HEK293 (cell line): ENCODE measurements at regions not wholly inside any gene's neighbourhood (a gene's known extent, or its start where the extent isn't known, plus 50 kb on each side); places are given as distances from the start of the nearest gene placed in this dataset.

ENCODE experiments used
- CTCF ChIA-PET: fragments of 350-600 bp; formaldehyde crosslinking; extraction: SDS; loops from one replicate; lab custom pipeline; 2021; ENCODE audit warnings: antibody characterized with exemption; lab: Yijun Ruan, JAX
- POLR2A ChIA-PET: fragments of 300-600 bp; formaldehyde crosslinking; extraction: SDS; loops from one replicate; lab custom pipeline; 2020; ENCODE audit warnings: antibody characterized with exemption, inconsistent platforms; lab: Yijun Ruan, JAX
- H3K27ac ChIP-seq: fragments of 200-500 bp; sonication (Bioruptor generic); 2 replicates; pipeline ENCODE4 v1.5.1; 2014; ENCODE audit warnings: low read depth, low read length, control low read depth, inconsistent platforms; ENCODE audit errors: extremely low read depth
- H3K36me3 ChIP-seq, 2 experiments: fragments of 200-500 bp in 1 of 2; sonication (Bioruptor generic) in 1 of 2; 1 replicate in 1 of 2; 2 replicates in 1 of 2; pipeline ENCODE4 v1.5.1; 2014 to 2017; ENCODE audit warnings: inconsistent platforms in 2 of 2, low read length in 2 of 2; ENCODE audit not compliant: control insufficient read depth in 2 of 2, insufficient read depth in 1 of 2
- H3K4me1 ChIP-seq: fragments of 200-500 bp; sonication (Bioruptor generic); 2 replicates; pipeline ENCODE4 v1.5.1; 2014; ENCODE audit warnings: mild to moderate bottlenecking, low read length, inconsistent platforms; ENCODE audit not compliant: control insufficient read depth, insufficient read depth
- H3K4me3 ChIP-seq: 2 replicates; pipeline ENCODE4 v1.5.1; 2011; ENCODE audit warnings: low read depth, mild to moderate bottlenecking, control low read depth, low read length, moderate library complexity
- H3K9me3 ChIP-seq: fragments of 200-500 bp; sonication (Bioruptor generic); 2 replicates; pipeline ENCODE4 v1.5.1; 2014; ENCODE audit warnings: low read depth, low read length, inconsistent platforms; ENCODE audit not compliant: control insufficient read depth, insufficient read depth
- IKZF3 ChIP-seq: fragments of 450-650 bp; IDR thresholded peaks from 2 replicates; pipeline ENCODE4 v1.5.0; 2018; ENCODE audit warnings: missing biosample characterization, mild to moderate bottlenecking, missing genetic modification characterization, moderate library complexity
- KLF16 ChIP-seq: fragments of 450-650 bp; formaldehyde crosslinking; IDR thresholded peaks from 2 replicates; pipeline ENCODE4 v1.5.1; 2017; ENCODE audit warnings: missing biosample characterization, missing genetic modification characterization
- KLF8 ChIP-seq: fragments of 450-650 bp; formaldehyde crosslinking; IDR thresholded peaks from 2 replicates; pipeline ENCODE4 v1.5.1; 2016; ENCODE audit warnings: missing biosample characterization, missing genetic modification characterization
- OVOL3 ChIP-seq: fragments of 450-650 bp; formaldehyde crosslinking; IDR thresholded peaks from 2 replicates; pipeline ENCODE4 v1.5.1; 2016; ENCODE audit warnings: missing biosample characterization, missing genetic modification characterization
- PRDM1 ChIP-seq: fragments of 450-650 bp; formaldehyde crosslinking; IDR thresholded peaks from 2 replicates; pipeline ENCODE4; 2016; ENCODE audit warnings: missing biosample characterization, missing genetic modification characterization
- ZNF121 ChIP-seq: fragments of 450-650 bp; formaldehyde crosslinking; IDR thresholded peaks from 2 replicates; pipeline ENCODE4 v1.5.1; 2016; ENCODE audit warnings: missing biosample characterization, missing genetic modification characterization
- ZNF132 ChIP-seq: fragments of 450-650 bp; formaldehyde crosslinking; IDR thresholded peaks from 2 replicates; pipeline ENCODE4 v1.5.1; 2017; ENCODE audit warnings: missing biosample characterization, missing genetic modification characterization, borderline replicate concordance
- ZNF133 ChIP-seq: fragments of 450-650 bp; formaldehyde crosslinking; IDR thresholded peaks from 2 replicates; pipeline ENCODE4 v1.5.1; 2016; ENCODE audit warnings: missing biosample characterization, missing genetic modification characterization
- ZNF140 ChIP-seq: fragments of 450-650 bp; formaldehyde crosslinking; IDR thresholded peaks from 2 replicates; pipeline ENCODE4 v1.5.1; 2016; ENCODE audit warnings: missing biosample characterization, missing genetic modification characterization
- ZNF24 ChIP-seq: fragments of 450-650 bp; formaldehyde crosslinking; IDR thresholded peaks from 2 replicates; pipeline ENCODE4 v1.5.1; 2016; ENCODE audit warnings: missing biosample characterization, missing genetic modification characterization
- ZNF366 ChIP-seq: fragments of 450-650 bp; formaldehyde crosslinking; conservative IDR thresholded peaks from 2 replicates; pipeline ENCODE4 v1.5.1; 2016; ENCODE audit warnings: missing biosample characterization, missing genetic modification characterization
- ZNF544 ChIP-seq: fragments of 450-650 bp; formaldehyde crosslinking; IDR thresholded peaks from 2 replicates; pipeline ENCODE4 v1.5.0; 2017; ENCODE audit warnings: missing biosample characterization, missing genetic modification characterization
- ZNF548 ChIP-seq: fragments of 450-650 bp; formaldehyde crosslinking; IDR thresholded peaks from 2 replicates; pipeline ENCODE4 v1.5.1; 2016; ENCODE audit warnings: missing biosample characterization, missing genetic modification characterization
- ZNF549 ChIP-seq: fragments of 450-650 bp; IDR thresholded peaks from 2 replicates; pipeline ENCODE4 v1.5.1; 2018; ENCODE audit warnings: missing biosample characterization, missing genetic modification characterization, mild to moderate bottlenecking, inconsistent platforms, moderate library complexity
- ZNF555 ChIP-seq: fragments of 450-650 bp; formaldehyde crosslinking; conservative IDR thresholded peaks from 2 replicates; pipeline ENCODE4 v1.5.1; 2017; ENCODE audit warnings: missing biosample characterization, mild to moderate bottlenecking, missing genetic modification characterization, inconsistent platforms
- ZNF624 ChIP-seq: fragments of 450-650 bp; formaldehyde crosslinking; IDR thresholded peaks from 2 replicates; pipeline ENCODE4 v1.5.1; 2017; ENCODE audit warnings: missing biosample characterization, missing genetic modification characterization
- ZNF626 ChIP-seq: fragments of 450-650 bp; sonication (Bioruptor Pico); formaldehyde crosslinking; IDR thresholded peaks from 2 replicates; pipeline ENCODE4 v1.5.1; 2018; ENCODE audit warnings: missing biosample characterization, missing genetic modification characterization, inconsistent platforms
- ZNF658 ChIP-seq: fragments of 450-650 bp; formaldehyde crosslinking; IDR thresholded peaks from 2 replicates; pipeline ENCODE4; 2016; ENCODE audit warnings: missing biosample characterization, missing genetic modification characterization
- ZNF747 ChIP-seq: fragments of 450-650 bp; formaldehyde crosslinking; IDR thresholded peaks from 2 replicates; pipeline ENCODE4 v1.5.1; 2016; ENCODE audit warnings: missing biosample characterization, missing genetic modification characterization
- ZNF776 ChIP-seq: fragments of 450-650 bp; formaldehyde crosslinking; IDR thresholded peaks from 2 replicates; pipeline ENCODE4 v1.5.0; 2017; ENCODE audit warnings: missing biosample characterization, missing genetic modification characterization, borderline replicate concordance
- ZSCAN23 ChIP-seq: fragments of 450-650 bp; formaldehyde crosslinking; IDR thresholded peaks from 2 replicates; pipeline ENCODE4 v1.5.1; 2016; ENCODE audit warnings: missing biosample characterization, missing genetic modification characterization
- ZSCAN30 ChIP-seq: fragments of 450-650 bp; IDR thresholded peaks from 2 replicates; pipeline ENCODE4 v1.5.1; 2018; ENCODE audit warnings: missing biosample characterization, mild to moderate bottlenecking, missing genetic modification characterization, moderate library complexity
- TF ChIP-seq, protein P1 (sequence below): sonication (generic); formaldehyde crosslinking; IDR thresholded peaks from 2 replicates; pipeline ENCODE4 v1.8.1; 2022; ENCODE audit warnings: mild to moderate bottlenecking, moderate library complexity, missing genetic modification reagents
- TF ChIP-seq, protein P2 (sequence below): fragments of 450-650 bp; formaldehyde crosslinking; IDR thresholded peaks from 2 replicates; pipeline ENCODE4 v1.5.1; 2016; ENCODE audit warnings: missing biosample characterization, missing genetic modification characterization
- TF ChIP-seq, protein P3 (sequence below): fragments of 450-650 bp; formaldehyde crosslinking; conservative IDR thresholded peaks from 2 replicates; pipeline ENCODE4 v1.5.1; 2016; ENCODE audit warnings: low read depth, missing biosample characterization, missing genetic modification characterization
- TF ChIP-seq, protein P4 (sequence below): fragments of 450-650 bp; formaldehyde crosslinking; IDR thresholded peaks from 2 replicates; pipeline ENCODE4 v1.5.1; 2017; ENCODE audit warnings: missing biosample characterization, mild to moderate bottlenecking, missing genetic modification characterization, moderate library complexity

DNA sequence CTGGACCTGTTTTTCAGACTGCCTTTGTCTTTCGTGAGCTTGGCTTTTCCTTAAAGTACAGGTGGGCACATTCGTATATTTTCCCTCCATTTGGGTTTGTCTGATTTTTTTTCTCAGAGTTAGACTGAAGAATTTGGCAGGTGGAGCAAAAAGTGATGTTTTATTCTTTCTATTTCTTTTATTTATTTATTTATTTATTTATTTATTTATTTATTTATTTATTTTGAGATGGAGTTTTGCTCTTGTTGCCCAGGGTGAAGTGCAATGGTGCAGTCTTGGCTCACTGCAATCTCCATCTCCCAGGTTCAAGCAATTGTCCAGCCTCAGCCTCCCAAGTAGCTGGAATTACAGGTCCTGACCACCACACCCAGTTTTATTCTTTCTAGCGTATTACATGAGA is 1805.1 kb upstream of the WWC1 start (continued):
- TF ChIP-seq ZNF24 (tag by site-specific recombination), result no peak

DNA sequence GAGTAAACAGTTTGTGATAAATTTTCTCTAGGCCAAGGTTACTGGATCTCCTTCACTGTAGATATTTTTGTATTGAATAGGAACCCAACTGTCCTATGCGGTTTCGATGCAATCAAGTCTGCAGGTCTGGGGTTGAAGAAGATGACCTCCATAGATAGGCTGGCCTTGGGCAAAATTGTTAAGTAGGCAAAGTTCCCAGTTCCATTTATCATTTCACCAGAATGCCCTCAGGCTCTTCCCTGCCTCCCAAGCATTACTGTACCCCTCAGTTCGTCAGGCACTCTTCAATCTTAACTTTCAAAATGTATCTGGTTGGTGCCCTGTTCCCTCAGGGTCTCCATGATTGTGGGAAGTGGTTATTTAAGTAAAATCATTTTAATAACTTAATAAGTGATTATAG is 1802.9 kb upstream of the WWC1 start:
- no peak overlapping the region for H3K4me3 ChIP-seq
- H3K27ac ChIP-seq, result no peak overlapping the region
- no peak for TF ChIP-seq ZNF544 (tag by site-specific recombination)
- no peak for TF ChIP-seq ZNF555 (tag by site-specific recombination)
- no peak for TF ChIP-seq ZNF776 (tag by site-specific recombination)
- no peak for TF ChIP-seq ZSCAN30
- TF ChIP-seq ZNF366, result no peak
- TF ChIP-seq ZNF626 (tag by site-specific recombination), result no peak
- TF ChIP-seq KLF16, result no peak
- TF ChIP-seq PRDM1, result no peak
- TF ChIP-seq KLF8 (tag by site-specific recombination), result no peak
- TF ChIP-seq IKZF3 (tag by site-specific recombination), result no peak
- no peak for TF ChIP-seq ZNF548 (tag by site-specific recombination)
- no peak for TF ChIP-seq ZSCAN23 (tag by site-specific recombination)
- TF ChIP-seq ZNF133, result no peak
- no peak for TF ChIP-seq ZNF121 (tag by site-specific recombination)
- no peak for TF ChIP-seq ZNF658 (tag by site-specific recombination)
- TF ChIP-seq, protein P1, sequence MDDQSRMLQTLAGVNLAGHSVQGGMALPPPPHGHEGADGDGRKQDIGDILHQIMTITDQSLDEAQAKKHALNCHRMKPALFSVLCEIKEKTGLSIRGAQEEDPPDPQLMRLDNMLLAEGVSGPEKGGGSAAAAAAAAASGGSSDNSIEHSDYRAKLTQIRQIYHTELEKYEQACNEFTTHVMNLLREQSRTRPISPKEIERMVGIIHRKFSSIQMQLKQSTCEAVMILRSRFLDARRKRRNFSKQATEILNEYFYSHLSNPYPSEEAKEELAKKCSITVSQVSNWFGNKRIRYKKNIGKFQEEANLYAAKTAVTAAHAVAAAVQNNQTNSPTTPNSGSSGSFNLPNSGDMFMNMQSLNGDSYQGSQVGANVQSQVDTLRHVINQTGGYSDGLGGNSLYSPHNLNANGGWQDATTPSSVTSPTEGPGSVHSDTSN (CRISPR knock-in tag), result no peak
- H3K9me3 ChIP-seq, result no peaks in the 10 kb centered on the region
- CTCF ChIA-PET, result no interaction called here
- no peaks in the 10 kb centered on the region for H3K36me3 ChIP-seq
- no peaks in the 10 kb centered on the region for H3K4me1 ChIP-seq
- POLR2A ChIA-PET, result no interaction called here

DNA sequence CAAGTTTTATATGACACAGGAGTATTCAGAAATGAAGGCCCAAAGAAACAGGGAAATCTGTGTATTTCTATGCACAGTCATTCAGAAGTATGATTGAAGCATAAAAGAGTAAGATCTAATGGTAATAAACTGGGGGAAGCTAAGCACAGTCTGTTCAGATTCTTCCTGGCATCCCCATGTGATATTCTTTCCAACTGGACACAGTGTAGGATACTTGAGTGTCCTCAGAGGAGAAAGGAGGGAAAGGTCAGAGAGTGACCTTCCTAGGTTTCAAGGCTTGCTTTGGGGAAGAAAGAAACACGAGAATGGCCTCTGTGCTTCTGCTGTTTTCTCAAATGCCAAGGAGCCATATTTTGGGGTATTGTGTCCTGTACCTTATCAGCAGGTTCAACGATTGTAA is 1798.4 kb upstream of the WWC1 start:
- ChIA-PET CTCF (no interaction called here), POLR2A (interaction anchor here (0.7 kb wide), 1 partner anchor 1502 kb away, joined by 3 read pairs; no protein-coding TSS in a partner anchor)
- TF ChIP-seq ZNF747 (tag by site-specific recombination), result no peak
- TF ChIP-seq OVOL3 (tag by site-specific recombination), result no peak
- no peak for TF ChIP-seq ZNF549
- TF ChIP-seq ZNF140 (tag by site-specific recombination), result no peak
- no peak for TF ChIP-seq ZNF132
- TF ChIP-seq, protein P2, sequence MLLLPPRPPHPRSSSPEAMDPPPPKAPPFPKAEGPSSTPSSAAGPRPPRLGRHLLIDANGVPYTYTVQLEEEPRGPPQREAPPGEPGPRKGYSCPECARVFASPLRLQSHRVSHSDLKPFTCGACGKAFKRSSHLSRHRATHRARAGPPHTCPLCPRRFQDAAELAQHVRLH, result no peak
- TF ChIP-seq ZNF624 (tag by site-specific recombination), result no peak
- TF ChIP-seq, protein P3, sequence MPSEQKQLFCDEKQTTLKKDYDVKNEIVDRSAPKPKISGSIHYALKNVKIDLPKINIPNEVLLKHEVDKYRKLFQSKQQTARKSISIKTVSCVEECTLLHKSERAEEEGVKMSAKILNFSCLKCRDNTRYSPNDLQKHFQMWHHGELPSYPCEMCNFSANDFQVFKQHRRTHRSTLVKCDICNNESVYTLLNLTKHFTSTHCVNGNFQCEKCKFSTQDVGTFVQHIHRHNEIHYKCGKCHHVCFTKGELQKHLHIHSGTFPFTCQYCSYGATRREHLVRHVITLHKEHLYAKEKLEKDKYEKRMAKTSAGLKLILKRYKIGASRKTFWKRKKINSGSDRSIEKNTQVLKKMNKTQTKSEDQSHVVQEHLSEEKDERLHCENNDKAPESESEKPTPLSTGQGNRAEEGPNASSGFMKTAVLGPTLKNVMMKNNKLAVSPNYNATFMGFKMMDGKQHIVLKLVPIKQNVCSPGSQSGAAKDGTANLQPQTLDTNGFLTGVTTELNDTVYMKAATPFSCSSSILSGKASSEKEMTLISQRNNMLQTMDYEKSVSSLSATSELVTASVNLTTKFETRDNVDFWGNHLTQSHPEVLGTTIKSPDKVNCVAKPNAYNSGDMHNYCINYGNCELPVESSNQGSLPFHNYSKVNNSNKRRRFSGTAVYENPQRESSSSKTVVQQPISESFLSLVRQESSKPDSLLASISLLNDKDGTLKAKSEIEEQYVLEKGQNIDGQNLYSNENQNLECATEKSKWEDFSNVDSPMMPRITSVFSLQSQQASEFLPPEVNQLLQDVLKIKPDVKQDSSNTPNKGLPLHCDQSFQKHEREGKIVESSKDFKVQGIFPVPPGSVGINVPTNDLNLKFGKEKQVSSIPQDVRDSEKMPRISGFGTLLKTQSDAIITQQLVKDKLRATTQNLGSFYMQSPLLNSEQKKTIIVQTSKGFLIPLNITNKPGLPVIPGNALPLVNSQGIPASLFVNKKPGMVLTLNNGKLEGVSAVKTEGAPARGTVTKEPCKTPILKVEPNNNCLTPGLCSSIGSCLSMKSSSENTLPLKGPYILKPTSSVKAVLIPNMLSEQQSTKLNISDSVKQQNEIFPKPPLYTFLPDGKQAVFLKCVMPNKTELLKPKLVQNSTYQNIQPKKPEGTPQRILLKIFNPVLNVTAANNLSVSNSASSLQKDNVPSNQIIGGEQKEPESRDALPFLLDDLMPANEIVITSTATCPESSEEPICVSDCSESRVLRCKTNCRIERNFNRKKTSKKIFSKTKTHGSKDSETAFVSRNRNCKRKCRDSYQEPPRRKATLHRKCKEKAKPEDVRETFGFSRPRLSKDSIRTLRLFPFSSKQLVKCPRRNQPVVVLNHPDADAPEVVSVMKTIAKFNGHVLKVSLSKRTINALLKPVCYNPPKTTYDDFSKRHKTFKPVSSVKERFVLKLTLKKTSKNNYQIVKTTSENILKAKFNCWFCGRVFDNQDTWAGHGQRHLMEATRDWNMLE, result no peak
- TF ChIP-seq, protein P4, sequence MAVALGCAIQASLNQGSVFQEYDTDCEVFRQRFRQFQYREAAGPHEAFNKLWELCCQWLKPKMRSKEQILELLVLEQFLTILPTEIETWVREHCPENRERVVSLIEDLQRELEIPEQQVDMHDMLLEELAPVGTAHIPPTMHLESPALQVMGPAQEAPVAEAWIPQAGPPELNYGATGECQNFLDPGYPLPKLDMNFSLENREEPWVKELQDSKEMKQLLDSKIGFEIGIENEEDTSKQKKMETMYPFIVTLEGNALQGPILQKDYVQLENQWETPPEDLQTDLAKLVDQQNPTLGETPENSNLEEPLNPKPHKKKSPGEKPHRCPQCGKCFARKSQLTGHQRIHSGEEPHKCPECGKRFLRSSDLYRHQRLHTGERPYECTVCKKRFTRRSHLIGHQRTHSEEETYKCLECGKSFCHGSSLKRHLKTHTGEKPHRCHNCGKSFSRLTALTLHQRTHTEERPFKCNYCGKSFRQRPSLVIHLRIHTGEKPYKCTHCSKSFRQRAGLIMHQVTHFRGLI (tag by site-specific recombination), result no peak
- Histone ChIP-seq H3K36me3 (no peaks in the 10 kb centered on the region), H3K4me3 (no peak overlapping the region), H3K27ac (no peak overlapping the region), H3K9me3 (no peaks in the 10 kb centered on the region), H3K4me1 (no peaks in the 10 kb centered on the region)
